ENCODE measurements at regions not wholly inside any gene's neighbourhood (a gene's known extent, or its start where the extent isn't known, plus 50 kb on each side); places are given as distances from the start of the nearest gene placed in this dataset.
"Not testable (repeated sequence)": the region's sequence is repeated elsewhere in the genome, so short reads cannot be mapped to it uniquely, and the experiment has no call there.

- Mint-ChIP-seq H3K27me3 (ENCODE audit: insufficient read depth, unreplicated experiment) (no peaks in the 10 kb centered on the region), H3K4me3 (ENCODE audit: unreplicated experiment) (no peak overlapping the region), H3K4me1 (ENCODE audit: insufficient read depth, unreplicated experiment) (peaks cover 13% of the 10 kb centered on the region), H3K36me3 (ENCODE audit: insufficient read depth, unreplicated experiment) (no peaks in the 10 kb centered on the region), H3K9me3 (ENCODE audit: unreplicated experiment) (no peaks in the 10 kb centered on the region), H3K27ac (ENCODE audit: low read depth, unreplicated experiment) (no peak overlapping the region)
- POLR2A ChIA-PET = no interaction called here
- intact Hi-C loops (cut with micrococcal nuclease) = no loop called here
- CTCF ChIA-PET = no interaction called here
- no peak for DNase-seq (ENCODE audit: unreplicated experiment)
- BruUV-seq (replicated peaks) = no TSS peak
- TF ChIP-seq CTCF (IDR thresholded peaks at IDR 0.05; ENCODE audit: unreplicated experiment) = no peak
These were observed 1818.9 kb upstream of the FLRT2 start for GRCh38 chr14:83711046-83711445.

GRCh38 chr14:83712418-83713129 is 1817.4 kb upstream of the FLRT2 start:
- H3K27ac Mint-ChIP-seq (ENCODE audit: low read depth, unreplicated experiment) = no peak overlapping the region
- H3K27me3 Mint-ChIP-seq (ENCODE audit: insufficient read depth, unreplicated experiment) = no peaks in the 10 kb centered on the region
- BruUV-seq (replicated peaks) = no TSS peak
- peaks cover 6% of the 10 kb centered on the region for H3K4me1 Mint-ChIP-seq (ENCODE audit: insufficient read depth, unreplicated experiment)
- no peaks in the 10 kb centered on the region for H3K9me3 Mint-ChIP-seq (ENCODE audit: unreplicated experiment)
- TF ChIP-seq CTCF (IDR thresholded peaks at IDR 0.05; ENCODE audit: unreplicated experiment) = no peak
- POLR2A ChIA-PET = no interaction called here
- no peak for DNase-seq (ENCODE audit: unreplicated experiment)
- CTCF ChIA-PET = no interaction called here
- intact Hi-C loops (cut with micrococcal nuclease) = no loop called here
- no peak overlapping the region for H3K4me3 Mint-ChIP-seq (ENCODE audit: unreplicated experiment)
- H3K36me3 Mint-ChIP-seq (ENCODE audit: insufficient read depth, unreplicated experiment) = no peaks in the 10 kb centered on the region

- H3K27ac Mint-ChIP-seq (ENCODE audit: low read depth, unreplicated experiment) = no peak overlapping the region
- peaks cover 6% of the 10 kb centered on the region for H3K4me1 Mint-ChIP-seq (ENCODE audit: insufficient read depth, unreplicated experiment)
- intact Hi-C loops (cut with micrococcal nuclease) = no loop called here
- BruUV-seq (replicated peaks) = no TSS peak
- no peaks in the 10 kb centered on the region for H3K36me3 Mint-ChIP-seq (ENCODE audit: insufficient read depth, unreplicated experiment)
- CTCF ChIA-PET = interaction anchor here (0.7 kb wide), 1 partner anchor 12 kb away, joined by 3 read pairs; no protein-coding TSS in a partner anchor
- no peak overlapping the region for H3K4me3 Mint-ChIP-seq (ENCODE audit: unreplicated experiment)
- no peaks in the 10 kb centered on the region for H3K27me3 Mint-ChIP-seq (ENCODE audit: insufficient read depth, unreplicated experiment)
- no peak for DNase-seq (ENCODE audit: unreplicated experiment)
- H3K9me3 Mint-ChIP-seq (ENCODE audit: unreplicated experiment) = no peaks in the 10 kb centered on the region
- TF ChIP-seq CTCF (IDR thresholded peaks at IDR 0.05; ENCODE audit: unreplicated experiment) = no peak
- POLR2A ChIA-PET = no interaction called here
These were observed 1816.2 kb upstream of the FLRT2 start for GRCh38 chr14:83713732-83714131.

GRCh38 chr14:83714151-83714550 is 1815.8 kb upstream of the FLRT2 start:
- Mint-ChIP-seq H3K4me1 (ENCODE audit: insufficient read depth, unreplicated experiment) (peaks cover 2% of the 10 kb centered on the region), H3K9me3 (ENCODE audit: unreplicated experiment) (no peaks in the 10 kb centered on the region), H3K4me3 (ENCODE audit: unreplicated experiment) (no peak overlapping the region), H3K36me3 (ENCODE audit: insufficient read depth, unreplicated experiment) (no peaks in the 10 kb centered on the region), H3K27me3 (ENCODE audit: insufficient read depth, unreplicated experiment) (no peaks in the 10 kb centered on the region), H3K27ac (ENCODE audit: low read depth, unreplicated experiment) (no peak overlapping the region)
- TF ChIP-seq CTCF (IDR thresholded peaks at IDR 0.05; ENCODE audit: unreplicated experiment) = no peak
- ChIA-PET POLR2A (no interaction called here), CTCF (no interaction called here)
- no TSS peak for BruUV-seq (replicated peaks)
- intact Hi-C loops (cut with micrococcal nuclease) = no loop called here
- DNase-seq (ENCODE audit: unreplicated experiment) = no peak

GRCh38 chr14:83719435-83719834 is 1810.5 kb upstream of the FLRT2 start:
- H3K4me1 Mint-ChIP-seq (ENCODE audit: insufficient read depth, unreplicated experiment); intact Hi-C loops (cut with micrococcal nuclease); H3K27me3 Mint-ChIP-seq (ENCODE audit: insufficient read depth, unreplicated experiment); H3K36me3 Mint-ChIP-seq (ENCODE audit: insufficient read depth, unreplicated experiment); H3K9me3 Mint-ChIP-seq (ENCODE audit: unreplicated experiment); H3K27ac Mint-ChIP-seq (ENCODE audit: low read depth, unreplicated experiment); BruUV-seq (replicated peaks); H3K4me3 Mint-ChIP-seq (ENCODE audit: unreplicated experiment); DNase-seq (ENCODE audit: unreplicated experiment); POLR2A ChIA-PET: not testable (repeated sequence)
- CTCF ChIA-PET = interaction anchor here (0.6 kb wide), 1 partner anchor 122 kb away, joined by 3 read pairs; no protein-coding TSS in a partner anchor
